Neural cell (in vitro differentiated cells): ENCODE measurements at regions not wholly inside any gene's neighbourhood (a gene's known extent, or its start where the extent isn't known, plus 50 kb on each side); places are given as distances from the start of the nearest gene placed in this dataset.

ENCODE experiments used
- H2AFZ ChIP-seq: fragments of 200-600, 300-800 bp; sonication (generic), shearing (Covaris generic); 2 replicates; pipeline ENCODE4 v1.6.0; 2014; ENCODE audit warnings: low read depth, mild to moderate bottlenecking, antibody characterized with exemption, low read length, moderate library complexity
- H3F3A ChIP-seq: fragments of 200-600 bp; shearing (Covaris generic); 2 replicates; pipeline ENCODE4 v1.6.1; 2016; ENCODE audit warnings: mild to moderate bottlenecking, moderate library complexity, mixed read lengths, antibody characterized with exemption, low read length; ENCODE audit not compliant: insufficient read depth, poor library complexity, severe bottlenecking
- H3K27ac ChIP-seq: fragments of 200-600, 300-800 bp; sonication (generic), shearing (Covaris generic); 2 replicates; pipeline ENCODE4 v1.5.1; 2014; ENCODE audit warnings: mild to moderate bottlenecking, low read length, moderate library complexity
- H3K27me3 ChIP-seq: fragments of 300-800, 200-600 bp; sonication (generic), shearing (Covaris generic); 2 replicates; pipeline ENCODE4 v1.6.0; 2014; ENCODE audit warnings: mild to moderate bottlenecking, low read depth, low read length, moderate library complexity; ENCODE audit not compliant: insufficient read depth
- H3K36me3 ChIP-seq: fragments of 300-800, 200-600 bp; sonication (generic), shearing (Covaris generic); 2 replicates; pipeline ENCODE4 v1.5.1; 2014; ENCODE audit warnings: mild to moderate bottlenecking, antibody characterized with exemption, low read length, moderate library complexity; ENCODE audit not compliant: insufficient read depth
- H3K4me2 ChIP-seq: fragments of 300-800, 200-600 bp; sonication (generic), shearing (Covaris generic); 2 replicates; pipeline ENCODE4 v1.6.0; 2014; ENCODE audit warnings: mild to moderate bottlenecking, low read length
- H3K4me3 ChIP-seq: fragments of 300-800, 200-600 bp; sonication (generic), shearing (Covaris generic); 2 replicates; pipeline ENCODE4 v1.5.1; 2014; ENCODE audit warnings: mild to moderate bottlenecking, low read length, moderate library complexity
- H3K79me2 ChIP-seq: fragments of 200-600 bp; shearing (Covaris generic); replicated peaks from 2 replicates; pipeline ENCODE4 v1.6.0; 2014; ENCODE audit warnings: mild to moderate bottlenecking, low read length, moderate library complexity; ENCODE audit not compliant: insufficient read depth
- H3K9ac ChIP-seq: fragments of 300-800, 200-600 bp; sonication (generic), shearing (Covaris generic); 2 replicates; pipeline ENCODE4 v1.6.1; 2016; ENCODE audit warnings: mild to moderate bottlenecking, low read length, mixed read lengths
- H3K9me2 ChIP-seq: fragments of 200-600 bp; shearing (Covaris generic); 2 replicates; pipeline ENCODE4 v1.6.1; 2016; ENCODE audit warnings: mild to moderate bottlenecking, low read length, mixed read lengths; ENCODE audit not compliant: insufficient read depth
- H3K9me3 ChIP-seq: fragments of 200-600, 300-800 bp; sonication (generic), shearing (Covaris generic); 2 replicates; pipeline ENCODE4 v1.6.1; 2016; ENCODE audit warnings: mild to moderate bottlenecking, mixed run types, low read length, moderate library complexity, mixed read lengths
- H4K20me1 ChIP-seq: fragments of 200-600 bp; shearing (Covaris generic); 2 replicates; pipeline ENCODE4 v1.6.1; 2016; ENCODE audit warnings: mild to moderate bottlenecking, mixed run types; ENCODE audit not compliant: insufficient read depth
- CTCF ChIP-seq: fragments of 450-650 bp; IDR thresholded peaks from 2 replicates; pipeline ENCODE4 v1.5.1; 2014; ENCODE audit warnings: antibody characterized with exemption, mild to moderate bottlenecking, moderate library complexity; ENCODE audit not compliant: poor library complexity, severe bottlenecking
- EP300 ChIP-seq: fragments of 450-650 bp; conservative IDR thresholded peaks from 2 replicates; pipeline ENCODE4 v1.6.1; 2014; ENCODE audit warnings: antibody characterized with exemption, mild to moderate bottlenecking, moderate library complexity; ENCODE audit not compliant: poor library complexity, severe bottlenecking
- EZH2 ChIP-seq: fragments of 200-600, 300-800 bp; shearing (Covaris generic), sonication (generic); IDR thresholded peaks from 2 replicates; pipeline ENCODE4 v1.6.1; 2014; ENCODE audit warnings: antibody characterized with exemption, low read length, borderline replicate concordance, mild to moderate bottlenecking; ENCODE audit not compliant: insufficient read depth, poor library complexity, severe bottlenecking
- MXI1 ChIP-seq: fragments of 450-650 bp; conservative IDR thresholded peaks from 2 replicates; pipeline ENCODE4 v1.6.1; 2014; ENCODE audit warnings: antibody characterized with exemption, mild to moderate bottlenecking; ENCODE audit not compliant: poor library complexity, severe bottlenecking
- POLR2AphosphoS5 ChIP-seq: IDR thresholded peaks from 2 replicates; pipeline ENCODE4 v1.6.1; 2012
- RAD21 ChIP-seq: fragments of 450-650 bp; conservative IDR thresholded peaks from 2 replicates; pipeline ENCODE4 v1.6.1; 2014; ENCODE audit warnings: antibody characterized with exemption, mild to moderate bottlenecking, moderate library complexity
- REST ChIP-seq: IDR thresholded peaks from 2 replicates; pipeline ENCODE4 v1.6.1; 2012; ENCODE audit warnings: borderline replicate concordance
- SMC3 ChIP-seq: fragments of 450-650 bp; conservative IDR thresholded peaks from 2 replicates; pipeline ENCODE4 v1.6.1; 2014; ENCODE audit warnings: antibody characterized with exemption, mild to moderate bottlenecking, moderate library complexity; ENCODE audit not compliant: poor library complexity
- TAF1 ChIP-seq: IDR thresholded peaks from 2 replicates; pipeline ENCODE4 v1.6.1; 2012; ENCODE audit warnings: low read depth

- no peak for TF ChIP-seq REST
- no peak for TF ChIP-seq TAF1
- no peak for TF ChIP-seq EZH2
- no peak for TF ChIP-seq SMC3
- no peak for TF ChIP-seq EP300
- TF ChIP-seq CTCF, result no peak
- no peak for TF ChIP-seq MXI1
- TF ChIP-seq RAD21, result no peak
- TF ChIP-seq POLR2AphosphoS5, result no peak
- no peaks in the 10 kb centered on the region for H3K9me3 ChIP-seq
- no peak overlapping the region for H3K9ac ChIP-seq
- no peaks in the 10 kb centered on the region for H3F3A ChIP-seq
- H3K36me3 ChIP-seq, result no peaks in the 10 kb centered on the region
- H2AFZ ChIP-seq, result no peak overlapping the region
- H3K27ac ChIP-seq, result no peak overlapping the region
- no peaks in the 10 kb centered on the region for H4K20me1 ChIP-seq
- H3K79me2 ChIP-seq, result no peaks in the 10 kb centered on the region
- H3K9me2 ChIP-seq, result no peaks in the 10 kb centered on the region
- no peak overlapping the region for H3K4me2 ChIP-seq
- no peaks in the 10 kb centered on the region for H3K27me3 ChIP-seq
- no peak overlapping the region for H3K4me3 ChIP-seq
Measured at GRCh38 chr7:121447243-121447910, 51.3 kb upstream of the FAM3C start.

- Histone ChIP-seq H3F3A (no peaks in the 10 kb centered on the region), H3K4me3 (no peak overlapping the region), H3K36me3 (no peaks in the 10 kb centered on the region), H3K9ac (no peak overlapping the region), H3K9me2 (no peaks in the 10 kb centered on the region), H4K20me1 (no peaks in the 10 kb centered on the region), H2AFZ (no peak overlapping the region), H3K9me3 (no peaks in the 10 kb centered on the region), H3K4me2 (no peak overlapping the region), H3K27me3 (no peaks in the 10 kb centered on the region), H3K79me2 (no peaks in the 10 kb centered on the region), H3K27ac (no peak overlapping the region)
- TF ChIP-seq EZH2, result no peak
- TF ChIP-seq RAD21, result no peak
- no peak for TF ChIP-seq MXI1
- no peak for TF ChIP-seq POLR2AphosphoS5
- no peak for TF ChIP-seq SMC3
- no peak for TF ChIP-seq CTCF
- TF ChIP-seq EP300, result no peak
- TF ChIP-seq REST, result no peak
- no peak for TF ChIP-seq TAF1
Measured at GRCh38 chr7:121446526-121446925, 50.4 kb upstream of the FAM3C start.
